Adrenal gland (tissue), 9 donors: ENCODE measurements at regions not wholly inside any gene's neighbourhood (a gene's known extent, or its start where the extent isn't known, plus 50 kb on each side); places are given as distances from the start of the nearest gene placed in this dataset.

Source experiments
- DNase-seq, 7 donors: peaks; one replicate each; pipeline ENCODE4 v3.0.0-alpha.2; 2019 to 2020
- H3K27ac ChIP-seq, 5 donors: fragments of 200-600 bp; sonication (generic) in 4 of 5; 1 replicate in 3 of 5; 2 replicates in 2 of 5; pipeline versions ENCODE4 v1.5.1 to v1.8.0; 2016 to 2020; ENCODE audit warnings: mild to moderate bottlenecking in 1 of 5
- H3K27me3 ChIP-seq: fragments of 200-600 bp; 2 replicates; pipeline ENCODE4 v1.8.0; 2021
- H3K36me3 ChIP-seq, 2 donors: fragments of 200-600 bp; replicated peaks in 1 of 2; 1 replicate in 1 of 2; 2 replicates in 1 of 2; pipeline versions ENCODE4 v1.5.1 to v1.8.0; 2018 to 2022
- H3K4me1 ChIP-seq, 2 donors: fragments of 200-600 bp; replicated peaks in 1 of 2; 1 replicate in 1 of 2; 2 replicates in 1 of 2; pipeline versions ENCODE4 v1.5.1 to v1.8.0; 2018 to 2021
- H3K4me3 ChIP-seq, 4 donors: fragments of 200-600 bp; sonication (generic) in 3 of 4; one replicate each; pipeline ENCODE4 v1.5.1; 2016 to 2018
- H3K9me3 ChIP-seq, 3 donors: fragments of 200-600 bp; sonication (generic) in 1 of 3; replicated peaks in 1 of 3; 1 replicate in 2 of 3; 2 replicates in 1 of 3; pipeline versions ENCODE4 v1.5.1 to v1.8.0; 2016 to 2021
- CTCF ChIP-seq, 6 experiments: fragments of 450-650 bp in 4 of 6; fragments of 200-600 bp in 2 of 6; sonication (generic) in 1 of 6; IDR thresholded peaks; 1 replicate in 5 of 6; 2 replicates in 1 of 6; pipeline versions ENCODE4 v1.5.1 to v1.8.0; 2016 to 2021; ENCODE audit warnings: antibody characterized with exemption in 6 of 6, mild to moderate bottlenecking in 2 of 6, moderate library complexity in 1 of 6
- POLR2A ChIP-seq, 2 donors: fragments of 450-650 bp; IDR thresholded peaks; one replicate each; pipeline ENCODE4 v1.6.1; 2017; ENCODE audit warnings: antibody characterized with exemption in 2 of 2, mild to moderate bottlenecking in 2 of 2, moderate library complexity in 1 of 2
- WGBS, 4 donors: extraction: QIAGEN DNeasy Blood & Tissue Kit in 2 of 4; methylation state at CpG; one replicate each; pipeline versions ENCODE4 v1.1.5 to v1.1.7; 2013 to 2017; 5-methylcytosine and 5-hydroxymethylcytosine counted together
- intact Hi-C, 2 donors: fragments of 100-400 bp; cut with DNase I; formaldehyde crosslinking; loops; one replicate each; pipeline versions ENCODE4 v1.14.1 to v1.15.0; 2022 to 2023
- small RNA-seq, 2 donors: library from RNA; depleted of rRNA; stranded (forward); fragments of <200 nt; gene quantifications; one replicate each; pipeline ENCODE3, GENCODE V24; 2016
- donor health status: healthy with polysubstance abuse.
- donor health status: Bipolar disorder and iron deficiency.
- donor health status: DM: yes; HTN: yes; CAD: no.
- donor health status: DM: no; HTN: no; CAD: no.
- donor health status: DM: no; HTN: no; CAD: no.

GRCh38 chr12:38961012-38961411 lies 55.6 kb upstream of the CPNE8 start:
- H3K9me3 ChIP-seq: no peaks in the 10 kb centered on the region
- H3K4me3 ChIP-seq: no peak overlapping the region
- no peaks in the 10 kb centered on the region for H3K36me3 ChIP-seq
- no peaks in the 10 kb centered on the region for H3K4me1 ChIP-seq
- intact Hi-C loops: no loop called here
- DNase-seq: no peak
- no peak for TF ChIP-seq POLR2A (IDR thresholded peaks at IDR 0.05)
- TF ChIP-seq CTCF (IDR thresholded peaks at IDR 0.05): no peak
- no peaks in the 10 kb centered on the region for H3K27me3 ChIP-seq
- WGBS, 4 donors: 22 to 66% (median 37%) methylated on average over 1 of the region's 1 CpG
- no peak overlapping the region for H3K27ac ChIP-seq

GRCh38 chr12:38956337-38956736 lies 50.9 kb upstream of the CPNE8 start:
- Histone ChIP-seq H3K4me1 (no peaks in the 10 kb centered on the region), H3K27ac (no peak overlapping the region), H3K4me3 (no peak overlapping the region), H3K27me3 (no peaks in the 10 kb centered on the region), H3K9me3 (no peaks in the 10 kb centered on the region), H3K36me3 (no peaks in the 10 kb centered on the region)
- TF ChIP-seq POLR2A (IDR thresholded peaks at IDR 0.05) (no peak), CTCF (IDR thresholded peaks at IDR 0.05) (no peak)
- intact Hi-C loops: no loop called here
- no peak for DNase-seq

Small RNA genes lying in the stretch of these regions (small RNA-seq; reads per million reads assigned to genes)
- 0 reads per million in 2 donors for gene AC084373.1
